Esophagus squamous epithelium (tissue), 5 donors: ENCODE measurements at regions not wholly inside any gene's neighbourhood (a gene's known extent, or its start where the extent isn't known, plus 50 kb on each side); places are given as distances from the start of the nearest gene placed in this dataset.

Experiments
- DNase-seq: peaks from one replicate; lab custom pipeline; 2025; lab: John Stamatoyannopoulos, UW
- H3K27ac ChIP-seq, 4 donors: fragments of 200-600 bp; sonication (generic); one replicate each; pipeline ENCODE4 v1.5.1; 2016 to 2019; ENCODE audit warnings: mild to moderate bottlenecking in 1 of 4
- H3K27me3 ChIP-seq, 4 donors: fragments of 200-600 bp; sonication (generic); 1 replicate in 3 of 4; 2 replicates in 1 of 4; pipeline versions ENCODE4 v1.5.1 to v1.6.0; 2017 to 2021; ENCODE audit warnings: antibody characterized with exemption in 1 of 4
- H3K36me3 ChIP-seq, 3 donors: fragments of 200-600 bp; sonication (generic); one replicate each; pipeline ENCODE4 v1.5.1; 2016 to 2019
- H3K4me1 ChIP-seq, 3 donors: fragments of 200-600 bp; sonication (generic); one replicate each; pipeline ENCODE4 v1.5.1; 2017 to 2019
- H3K4me3 ChIP-seq, 4 donors: fragments of 200-600 bp; sonication (generic); 1 replicate in 3 of 4; 2 replicates in 1 of 4; pipeline ENCODE4 v1.5.1; 2016 to 2019; ENCODE audit warnings: mild to moderate bottlenecking in 2 of 4, moderate library complexity in 1 of 4
- H3K9me3 ChIP-seq, 3 donors: fragments of 200-600 bp; sonication (generic); one replicate each; pipeline ENCODE4 v1.5.1; 2016 to 2019
- CTCF ChIP-seq, 6 experiments: fragments of 450-650 bp in 4 of 6; fragments of 200-600 bp in 2 of 6; sonication (generic) in 2 of 6; IDR thresholded peaks; one replicate each; pipeline ENCODE4 v1.5.1; 2016 to 2019; ENCODE audit warnings: antibody characterized with exemption in 6 of 6, mild to moderate bottlenecking in 4 of 6, moderate library complexity in 4 of 6
- POLR2A ChIP-seq, 4 donors: fragments of 450-650 bp; IDR thresholded peaks; one replicate each; pipeline ENCODE4 v1.6.1; 2017; ENCODE audit warnings: antibody characterized with exemption in 4 of 4, mild to moderate bottlenecking in 4 of 4, moderate library complexity in 3 of 4
- WGBS, 2 donors: methylation state at CpG; one replicate each; pipeline ENCODE4 v1.1.5; 2018; 5-methylcytosine and 5-hydroxymethylcytosine counted together
- intact Hi-C: fragments of 100-400 bp; cut with DNase I; formaldehyde crosslinking; loops from one replicate; pipeline ENCODE4 v1.15.0; 2022
- donor health status: DM: yes; HTN: yes; CAD: no.

- no peak overlapping the region for H3K4me3 ChIP-seq
- WGBS, 2 donors, result 61 to 84% methylated on average over 3 of the region's 3 CpGs
- no peaks in the 10 kb centered on the region for H3K36me3 ChIP-seq
- no peaks in the 10 kb centered on the region for H3K27me3 ChIP-seq
- no peak overlapping the region for H3K27ac ChIP-seq
- no peak for TF ChIP-seq POLR2A (IDR thresholded peaks at IDR 0.05)
- TF ChIP-seq CTCF (IDR thresholded peaks at IDR 0.05), result peak in 1 of 6 experiments; percentile 13
- intact Hi-C loops, result no loop called here
- peaks cover 4 to 14% (median 10%) of the 10 kb centered on the region in 3 donors for H3K9me3 ChIP-seq
- peaks cover 0 to 13% (median 0%) of the 10 kb centered on the region in 3 donors for H3K4me1 ChIP-seq
- no peak for DNase-seq
These were observed 240.9 kb upstream of the ADAMTS9 start for GRCh38 chr3:64928683-64929082.

- WGBS, 2 donors, result 77 to 80% methylated on average over 3 of the region's 3 CpGs
- no peak overlapping the region for H3K27ac ChIP-seq
- H3K9me3 ChIP-seq, result peaks cover 0 to 4% (median under 1%) of the 10 kb centered on the region in 3 donors
- no peaks in the 10 kb centered on the region for H3K27me3 ChIP-seq
- TF ChIP-seq POLR2A (IDR thresholded peaks at IDR 0.05) (no peak), CTCF (IDR thresholded peaks at IDR 0.05) (no peak)
- intact Hi-C loops, result no loop called here
- H3K36me3 ChIP-seq, result no peaks in the 10 kb centered on the region
- peaks cover 0 to 13% (median 0%) of the 10 kb centered on the region in 3 donors for H3K4me1 ChIP-seq
- DNase-seq, result no peak
- no peak overlapping the region for H3K4me3 ChIP-seq
These were observed 239.9 kb upstream of the ADAMTS9 start for GRCh38 chr3:64927689-64928088.

- intact Hi-C loops, result no loop called here
- WGBS, 2 donors, result 52 to 78% methylated on average over 1 to 2 of the region's 2 CpGs
- no peaks in the 10 kb centered on the region for H3K36me3 ChIP-seq
- no peak overlapping the region for H3K27ac ChIP-seq
- no peak overlapping the region for H3K4me3 ChIP-seq
- no peak for DNase-seq
- H3K9me3 ChIP-seq, result no peaks in the 10 kb centered on the region
- peaks cover 0 to 8% (median 0%) of the 10 kb centered on the region in 3 donors for H3K4me1 ChIP-seq
- no peak for TF ChIP-seq CTCF (IDR thresholded peaks at IDR 0.05)
- no peaks in the 10 kb centered on the region for H3K27me3 ChIP-seq
These were observed 237.8 kb upstream of the ADAMTS9 start for GRCh38 chr3:64925575-64925974.

GRCh38 chr3:64924961-64925360 lies 237.2 kb upstream of the ADAMTS9 start:
- H3K4me1 ChIP-seq, result peaks cover 0 to 8% (median 0%) of the 10 kb centered on the region in 3 donors
- no peaks in the 10 kb centered on the region for H3K27me3 ChIP-seq
- no peaks in the 10 kb centered on the region for H3K9me3 ChIP-seq
- 45 to 63% methylated on average over 2 of the region's 2 CpGs for WGBS, 2 donors
- DNase-seq, result no peak
- TF ChIP-seq POLR2A (IDR thresholded peaks at IDR 0.05), result no peak
- no peak for TF ChIP-seq CTCF (IDR thresholded peaks at IDR 0.05)
- no peak overlapping the region for H3K4me3 ChIP-seq
- intact Hi-C loops, result no loop called here
- H3K36me3 ChIP-seq, result no peaks in the 10 kb centered on the region
- no peak overlapping the region for H3K27ac ChIP-seq

GRCh38 chr3:64922213-64922612 lies 234.4 kb upstream of the ADAMTS9 start:
- H3K27me3 ChIP-seq, result no peaks in the 10 kb centered on the region
- no peaks in the 10 kb centered on the region for H3K36me3 ChIP-seq
- no peak for DNase-seq
- TF ChIP-seq POLR2A (IDR thresholded peaks at IDR 0.05) (no peak), CTCF (IDR thresholded peaks at IDR 0.05) (no peak)
- H3K9me3 ChIP-seq, result no peaks in the 10 kb centered on the region
- intact Hi-C loops, result no loop called here
- H3K27ac ChIP-seq, result no peak overlapping the region
- peaks cover 0 to 8% (median 0%) of the 10 kb centered on the region in 3 donors for H3K4me1 ChIP-seq
- 63 to 71% methylated on average over 2 of the region's 2 CpGs for WGBS, 2 donors
- H3K4me3 ChIP-seq, result no peak overlapping the region
